Mammary epithelial cell (primary cell): ENCODE measurements at regions not wholly inside any gene's neighbourhood (a gene's known extent, or its start where the extent isn't known, plus 50 kb on each side); places are given as distances from the start of the nearest gene placed in this dataset.

ENCODE experiments used
- EZH2 ChIP-seq: IDR thresholded peaks from 2 replicates; pipeline ENCODE4 v1.6.1; 2012; ENCODE audit warnings: low read length, inconsistent platforms, borderline replicate concordance
- TF ChIP-seq, protein P1 (sequence below), 2 donors: IDR thresholded peaks in 1 of 2; conservative IDR thresholded peaks in 1 of 2; 2 replicates each; pipeline ENCODE4 v1.5.1; 2011 to 2012; ENCODE audit warnings: inconsistent platforms in 2 of 2, low read length in 2 of 2, mild to moderate bottlenecking in 2 of 2, control low read depth in 1 of 2, low read depth in 1 of 2; ENCODE audit not compliant: insufficient read depth in 1 of 2; ENCODE audit errors: extremely low read depth in 1 of 2

GRCh38 chr5:52497133-52497693, 290.5 kb upstream of the ITGA1 start:
- TF ChIP-seq, protein P1, sequence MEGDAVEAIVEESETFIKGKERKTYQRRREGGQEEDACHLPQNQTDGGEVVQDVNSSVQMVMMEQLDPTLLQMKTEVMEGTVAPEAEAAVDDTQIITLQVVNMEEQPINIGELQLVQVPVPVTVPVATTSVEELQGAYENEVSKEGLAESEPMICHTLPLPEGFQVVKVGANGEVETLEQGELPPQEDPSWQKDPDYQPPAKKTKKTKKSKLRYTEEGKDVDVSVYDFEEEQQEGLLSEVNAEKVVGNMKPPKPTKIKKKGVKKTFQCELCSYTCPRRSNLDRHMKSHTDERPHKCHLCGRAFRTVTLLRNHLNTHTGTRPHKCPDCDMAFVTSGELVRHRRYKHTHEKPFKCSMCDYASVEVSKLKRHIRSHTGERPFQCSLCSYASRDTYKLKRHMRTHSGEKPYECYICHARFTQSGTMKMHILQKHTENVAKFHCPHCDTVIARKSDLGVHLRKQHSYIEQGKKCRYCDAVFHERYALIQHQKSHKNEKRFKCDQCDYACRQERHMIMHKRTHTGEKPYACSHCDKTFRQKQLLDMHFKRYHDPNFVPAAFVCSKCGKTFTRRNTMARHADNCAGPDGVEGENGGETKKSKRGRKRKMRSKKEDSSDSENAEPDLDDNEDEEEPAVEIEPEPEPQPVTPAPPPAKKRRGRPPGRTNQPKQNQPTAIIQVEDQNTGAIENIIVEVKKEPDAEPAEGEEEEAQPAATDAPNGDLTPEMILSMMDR (conservative IDR thresholded peaks at IDR 0.05 in 1 of 2, IDR thresholded peaks at IDR 0.05 in 1 of 2; ENCODE audit: extremely low read depth in 1 of 2, insufficient read depth in 1 of 2, low read depth in 1 of 2, low read length in 2 of 2) = no peak
- no peak for TF ChIP-seq EZH2
